HG02885 (cell line): ENCODE measurements at regions not wholly inside any gene's neighbourhood (a gene's known extent, or its start where the extent isn't known, plus 50 kb on each side); places are given as distances from the start of the nearest gene placed in this dataset.
A peak's percentile ranks its signal among the peaks of the same experiment; 100 is the strongest.

Experiments used
- ATAC-seq: cut with Tn5 transposase; IDR thresholded peaks from one replicate; pipeline ENCODE4 v1.9.1; 2021; ENCODE audit warnings: mild to moderate bottlenecking; ENCODE audit not compliant: unreplicated experiment, poor library complexity

DNA sequence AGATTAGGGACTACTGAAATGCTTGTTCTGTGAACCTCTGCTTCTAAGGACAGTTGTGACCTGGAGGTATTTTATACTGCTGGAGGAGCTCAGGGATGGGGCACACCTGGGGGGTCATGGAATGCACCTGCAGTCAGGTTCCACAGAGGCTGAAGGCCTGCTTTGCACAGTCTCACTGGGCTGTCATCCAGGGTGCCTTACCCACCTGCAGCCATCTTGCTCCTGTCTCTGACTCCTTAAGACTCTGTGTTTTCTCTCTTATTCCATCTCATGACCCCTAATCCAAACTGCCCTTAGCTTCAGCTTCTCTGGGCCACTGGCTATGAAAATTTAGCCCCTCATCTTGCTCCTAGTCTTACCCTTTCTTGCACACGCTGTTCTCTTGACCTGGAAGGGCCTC lies 127.0 kb upstream of the SNX19 start:
- ATAC-seq, result no peak

DNA sequence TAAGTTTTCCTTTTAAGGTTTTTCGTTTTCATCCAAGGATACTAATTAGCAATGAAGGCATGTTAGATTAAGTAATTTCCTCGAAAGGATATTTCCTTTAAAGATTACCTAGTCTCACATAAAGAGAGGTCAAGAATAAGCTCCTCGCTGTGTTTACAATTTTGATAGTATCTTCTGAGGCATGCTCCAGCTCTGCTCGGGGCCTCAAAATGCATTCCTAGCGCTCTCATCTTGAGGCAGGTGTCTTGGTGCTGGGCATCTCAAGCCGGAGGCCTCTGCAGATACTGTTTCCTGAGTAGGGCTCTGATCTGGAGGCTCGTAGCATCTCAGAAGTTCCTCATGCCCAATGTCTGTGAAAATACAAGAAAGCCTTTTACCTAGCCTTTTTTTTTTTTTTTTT lies 128.6 kb upstream of the SNX19 start:
- ATAC-seq, result no peak

DNA sequence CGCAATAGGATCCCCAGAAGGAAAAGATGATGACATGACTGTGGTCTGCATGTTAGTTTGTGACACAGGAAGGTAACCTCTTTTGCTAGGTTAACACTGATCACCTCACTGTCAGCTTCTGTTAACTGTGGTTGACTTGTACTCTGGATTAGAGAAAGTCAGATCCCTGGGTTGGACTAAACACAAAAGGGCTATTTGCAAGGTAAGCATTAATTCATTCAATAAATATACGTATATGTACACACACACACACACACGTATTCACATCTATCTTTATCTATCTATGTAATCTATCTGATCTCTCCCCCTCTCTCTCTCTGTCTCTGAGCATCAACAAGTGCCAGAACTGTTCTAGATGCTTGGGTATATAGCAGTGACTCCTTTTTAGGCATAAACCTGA lies 136.1 kb upstream of the SNX19 start:
- no peak for ATAC-seq

DNA sequence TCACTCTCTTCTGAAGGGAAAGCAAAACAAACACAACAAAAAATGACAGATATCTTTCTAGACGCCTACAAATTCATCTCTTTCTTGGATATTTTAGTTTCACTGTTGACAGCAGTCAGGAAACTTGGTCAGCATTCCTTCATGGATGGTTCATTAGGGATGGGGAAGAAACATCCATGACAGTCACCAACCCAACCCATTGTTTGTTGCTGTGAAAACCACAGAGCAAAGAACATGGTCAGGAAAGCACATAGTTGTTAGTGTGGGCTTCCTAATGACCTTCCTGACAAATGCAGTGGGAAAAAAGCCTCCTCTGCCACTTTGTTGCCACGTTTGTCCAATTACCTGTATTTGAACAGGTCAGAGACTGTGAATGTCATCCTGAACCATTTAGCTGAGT lies 139.8 kb upstream of the SNX19 start:
- no peak for ATAC-seq

DNA sequence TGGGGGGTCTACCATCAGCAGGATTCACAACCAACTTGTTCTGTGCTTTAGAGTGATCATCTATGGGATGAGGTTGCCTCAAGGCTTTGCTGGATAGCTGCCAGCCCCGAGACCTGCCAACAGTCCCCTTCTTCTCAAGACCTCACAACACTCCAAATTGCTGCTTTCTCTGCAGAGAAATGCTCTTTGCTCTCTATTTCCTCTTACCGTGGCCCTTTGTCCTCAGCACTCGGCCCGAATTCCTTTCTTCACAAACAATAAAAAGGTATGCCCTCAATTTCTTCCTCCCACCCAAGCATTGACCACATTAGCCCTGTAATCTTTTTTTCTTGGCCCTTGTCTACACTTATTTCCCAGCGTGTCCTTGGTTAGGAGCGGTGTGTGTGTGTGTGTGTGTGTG lies 147.4 kb upstream of the SNX19 start:
- ATAC-seq, result no peak

DNA sequence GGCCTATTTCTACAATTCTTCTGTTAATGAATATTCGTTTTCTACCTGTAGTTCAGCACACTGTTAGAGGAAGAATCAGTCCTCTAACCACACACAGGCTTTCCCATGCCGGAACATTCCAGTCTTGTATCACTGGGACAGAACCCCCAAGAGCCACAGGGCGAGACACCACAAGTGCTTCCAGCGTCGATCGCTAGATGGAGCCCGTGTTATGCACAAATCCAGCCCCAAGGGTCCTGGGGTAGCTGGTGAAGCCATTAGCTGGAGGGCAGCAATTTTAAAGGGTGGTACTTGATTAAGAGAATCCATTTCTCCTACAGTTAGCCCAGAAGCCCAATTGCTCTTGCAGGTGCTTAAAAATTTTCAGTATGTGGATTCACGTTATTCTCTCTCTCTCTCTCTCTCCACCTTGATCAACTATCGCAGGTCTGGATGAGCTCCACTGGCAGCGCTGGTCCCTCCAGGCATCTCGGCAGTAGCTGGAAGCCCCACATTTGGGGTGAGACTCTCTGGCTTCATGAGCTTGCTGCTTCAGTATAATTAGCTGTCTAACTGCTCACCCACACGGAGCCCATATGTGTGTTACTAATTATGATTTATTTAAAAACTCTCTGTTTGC lies 148.2 kb upstream of the SNX19 start:
- ATAC-seq, result peak; percentile 74

DNA sequence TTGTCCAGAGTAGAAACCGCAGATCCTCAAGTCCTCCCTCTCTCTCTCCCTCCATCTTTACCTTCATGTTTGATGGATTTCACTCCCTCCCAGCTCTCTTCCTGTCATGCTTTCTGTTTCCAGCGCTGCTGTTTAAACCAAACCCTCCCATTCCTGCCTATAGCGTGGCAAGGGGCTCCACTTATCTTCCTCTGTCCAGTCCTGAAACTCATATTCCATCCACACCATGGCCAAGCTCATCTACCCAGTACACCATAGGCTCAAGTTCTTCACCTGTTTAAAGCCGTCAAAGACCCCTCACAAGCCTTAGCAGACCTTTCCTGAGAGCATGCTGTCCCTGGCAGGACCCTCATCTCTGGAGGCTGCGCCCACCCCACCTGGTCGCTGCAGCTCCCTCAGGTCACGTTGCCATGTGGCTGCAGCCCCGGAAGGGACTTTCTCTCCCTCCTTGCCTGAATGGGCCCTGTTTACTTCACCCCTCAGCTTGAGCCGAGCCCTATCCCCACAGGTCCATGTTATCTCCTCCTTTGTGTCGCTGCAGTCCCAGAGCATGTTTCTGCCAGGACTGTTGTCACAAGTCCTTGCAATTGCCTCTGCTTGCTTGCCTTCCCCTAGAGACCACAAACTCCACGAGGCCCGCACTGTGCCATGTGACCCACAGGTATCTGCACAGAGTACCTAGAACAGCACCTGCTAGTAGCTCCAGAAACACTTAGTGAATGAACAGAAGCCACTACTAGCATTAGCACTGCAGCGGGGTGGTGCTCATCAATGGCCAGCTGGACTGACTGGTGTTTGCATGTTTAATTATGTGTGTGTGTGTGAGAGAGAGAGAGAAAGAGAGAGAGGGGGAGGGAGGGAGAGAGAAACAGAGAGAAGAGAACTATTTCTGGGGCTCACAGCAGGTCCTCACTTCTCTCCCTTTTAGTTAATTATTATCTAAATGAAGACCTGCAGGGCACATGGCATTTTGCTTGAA lies 149.4 kb upstream of the SNX19 start:
- ATAC-seq, result no peak

DNA sequence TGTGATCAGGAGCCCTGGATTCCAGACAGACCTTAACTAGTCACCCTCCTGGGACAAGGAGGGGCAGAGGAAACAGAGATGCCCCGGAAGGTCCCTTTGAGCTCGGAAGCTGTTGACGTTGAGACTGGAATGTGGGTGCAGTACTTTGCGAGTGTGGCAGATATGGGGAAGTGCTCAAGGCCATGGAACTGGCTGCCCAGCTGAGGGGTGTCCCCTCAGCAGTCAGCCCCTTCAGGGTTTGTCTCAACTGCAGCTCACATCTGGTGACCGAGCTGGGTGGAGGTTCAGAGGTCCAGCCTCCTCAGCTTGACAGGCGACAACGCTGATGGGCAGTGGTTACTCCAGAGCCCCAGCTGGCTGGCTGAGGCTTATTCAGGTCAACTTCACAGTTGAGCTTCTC lies 150.3 kb upstream of the SNX19 start:
- no peak for ATAC-seq

DNA sequence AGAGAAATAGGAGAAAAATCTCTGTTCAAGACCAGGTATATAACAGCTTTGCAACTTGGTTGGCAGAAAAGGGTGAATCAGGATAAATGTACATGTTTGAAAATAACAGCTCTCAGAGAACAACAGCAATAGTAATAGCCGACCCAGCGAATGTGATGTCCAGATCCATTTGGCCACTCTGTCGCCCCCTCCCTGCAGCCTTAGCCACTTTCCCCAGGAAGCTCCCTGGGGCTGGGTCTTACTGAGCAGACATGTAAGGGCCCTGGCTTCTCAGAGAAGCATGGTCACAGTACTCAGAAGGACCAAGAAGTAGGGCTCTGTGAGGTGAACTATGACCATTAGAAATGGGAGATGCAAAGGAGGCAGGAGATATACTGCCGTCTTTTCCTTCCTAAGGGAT lies 154.1 kb upstream of the SNX19 start:
- ATAC-seq, result no peak

DNA sequence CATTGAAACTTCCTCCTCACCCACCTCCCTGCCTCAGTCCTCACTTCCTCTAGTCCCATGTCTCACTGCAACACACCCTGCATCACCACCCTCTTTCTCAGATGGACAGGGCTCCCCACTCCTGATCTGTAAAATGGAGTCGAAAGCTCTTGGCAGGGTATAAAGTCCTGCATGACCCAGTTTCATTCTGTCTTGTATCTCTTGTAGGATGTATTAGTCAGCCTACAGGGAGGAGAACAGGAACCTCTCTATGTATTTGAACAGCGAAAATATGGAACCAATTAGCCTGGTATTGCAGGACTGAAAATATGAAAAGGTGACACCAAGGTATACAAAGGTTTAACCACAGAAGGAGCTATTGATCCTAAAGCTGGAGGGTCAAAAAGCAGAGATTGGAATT lies 156.9 kb upstream of the SNX19 start:
- no peak for ATAC-seq

DNA sequence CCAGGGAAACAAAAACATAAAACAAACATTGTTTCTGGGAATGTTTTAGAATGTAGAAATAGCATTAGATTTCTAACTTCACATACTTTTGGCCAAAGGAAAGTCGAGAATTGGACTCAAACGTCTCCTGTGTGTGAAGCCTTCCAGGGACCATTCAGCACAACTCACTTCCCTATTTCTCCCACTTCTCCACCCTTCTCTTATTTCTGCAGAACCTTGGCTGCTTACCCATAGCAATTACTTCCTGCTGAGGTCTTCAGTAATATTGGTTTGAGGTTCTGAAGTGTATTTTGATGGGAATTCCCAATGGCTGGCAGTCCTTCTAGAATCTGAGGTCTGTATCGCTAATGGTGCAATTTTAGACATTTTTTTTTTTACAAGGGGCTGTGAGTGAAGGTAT lies 158.3 kb upstream of the SNX19 start:
- no peak for ATAC-seq

DNA sequence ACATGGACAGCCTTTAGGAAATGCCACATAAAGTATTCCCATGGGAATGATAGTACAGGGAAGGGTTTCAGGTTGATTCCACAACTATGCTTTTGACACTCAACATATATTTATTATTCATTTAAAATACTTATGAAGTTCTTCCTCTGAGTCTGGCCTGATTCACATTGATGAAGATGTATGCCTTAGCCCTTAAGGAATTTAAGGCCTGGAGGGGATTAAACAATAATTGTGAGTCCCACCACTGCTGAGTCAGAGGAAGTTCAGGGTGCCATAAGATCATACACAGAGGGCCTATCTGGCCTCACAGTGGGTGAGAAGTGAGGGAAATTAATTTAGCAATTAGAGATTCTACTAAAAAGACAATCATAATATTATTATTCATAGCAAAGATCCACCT lies 161.1 kb upstream of the SNX19 start:
- no peak for ATAC-seq

DNA sequence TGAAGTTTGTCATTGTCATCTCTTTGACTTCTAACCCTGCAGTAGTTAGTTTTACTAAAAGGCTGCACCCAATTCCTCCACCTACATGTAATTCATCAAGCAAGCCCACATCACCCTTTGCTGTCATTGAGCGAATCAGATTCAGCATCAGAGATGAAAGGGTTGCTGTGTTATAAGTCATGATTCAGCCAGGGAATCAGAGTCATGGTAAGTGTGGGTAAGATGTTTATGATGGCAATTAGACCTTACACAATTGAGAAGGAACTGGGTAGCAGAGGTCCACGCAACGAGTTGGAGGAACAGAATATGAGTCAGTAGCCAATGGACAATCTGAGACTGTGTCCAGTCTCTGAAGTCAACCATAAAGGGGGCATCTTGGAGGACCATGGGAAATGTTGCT lies 162.8 kb upstream of the SNX19 start:
- no peak for ATAC-seq

DNA sequence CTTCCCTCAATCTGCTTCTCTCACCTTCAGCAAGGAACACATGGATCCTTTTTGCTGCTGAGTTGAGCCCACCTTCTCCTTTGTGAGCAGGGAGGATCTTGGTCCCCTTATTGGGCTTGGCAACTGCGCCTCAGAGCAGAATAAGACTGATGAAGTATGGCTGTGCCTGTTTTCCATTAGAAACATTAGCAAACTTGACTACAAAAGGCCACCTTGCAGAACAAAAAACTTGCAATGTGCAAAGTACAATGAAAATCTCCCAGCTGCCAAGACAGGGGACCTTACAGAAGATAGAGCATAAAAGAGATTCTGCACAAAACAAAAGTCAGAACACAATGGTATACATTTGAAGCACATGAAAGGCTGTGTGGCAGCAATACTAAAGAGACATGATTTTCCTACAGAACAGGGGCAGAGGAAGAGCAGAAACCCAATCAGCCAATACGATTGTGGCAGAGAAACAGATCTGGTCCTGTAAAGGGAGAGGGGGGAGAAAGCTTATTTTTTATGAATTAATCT lies 173.5 kb upstream of the SNX19 start:
- no peak for ATAC-seq

DNA sequence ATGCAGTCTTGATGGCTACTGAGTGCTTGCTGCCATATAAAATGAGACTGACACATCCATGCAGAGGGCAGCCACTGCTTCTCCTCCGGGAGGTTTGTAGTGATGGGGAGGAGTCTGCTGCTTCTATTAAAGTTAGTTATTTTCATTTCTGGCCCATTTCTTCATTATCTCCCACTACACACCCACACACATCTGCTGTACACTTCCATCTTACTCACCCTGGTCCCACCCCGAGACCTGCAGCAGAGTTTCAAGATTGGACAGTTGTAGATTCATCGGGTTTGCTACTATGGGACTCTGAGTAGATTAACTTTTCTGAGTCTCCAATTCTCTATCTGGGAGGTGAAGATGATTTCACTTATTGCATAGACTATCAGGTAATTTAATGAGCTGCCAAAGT lies 176.2 kb upstream of the SNX19 start:
- ATAC-seq, result no peak

DNA sequence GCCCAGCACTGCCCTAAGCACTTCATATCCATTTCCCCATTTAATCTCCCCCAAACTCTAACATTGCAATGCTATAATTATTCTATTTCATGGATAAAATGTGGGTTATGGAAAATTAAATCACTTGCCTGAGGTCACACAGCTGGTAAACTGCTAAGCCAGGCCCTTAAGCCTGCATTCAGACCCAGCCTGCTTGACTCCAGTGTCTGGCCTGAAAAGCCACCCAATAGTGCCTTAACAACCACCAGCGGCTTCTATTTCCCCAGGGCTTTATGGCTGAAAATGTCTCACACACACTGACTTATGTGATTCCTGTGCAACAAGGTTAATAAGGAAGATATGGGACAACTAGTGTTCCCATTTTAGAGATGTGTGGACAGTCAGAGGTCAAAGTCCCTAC lies 178.5 kb upstream of the SNX19 start:
- no peak for ATAC-seq

DNA sequence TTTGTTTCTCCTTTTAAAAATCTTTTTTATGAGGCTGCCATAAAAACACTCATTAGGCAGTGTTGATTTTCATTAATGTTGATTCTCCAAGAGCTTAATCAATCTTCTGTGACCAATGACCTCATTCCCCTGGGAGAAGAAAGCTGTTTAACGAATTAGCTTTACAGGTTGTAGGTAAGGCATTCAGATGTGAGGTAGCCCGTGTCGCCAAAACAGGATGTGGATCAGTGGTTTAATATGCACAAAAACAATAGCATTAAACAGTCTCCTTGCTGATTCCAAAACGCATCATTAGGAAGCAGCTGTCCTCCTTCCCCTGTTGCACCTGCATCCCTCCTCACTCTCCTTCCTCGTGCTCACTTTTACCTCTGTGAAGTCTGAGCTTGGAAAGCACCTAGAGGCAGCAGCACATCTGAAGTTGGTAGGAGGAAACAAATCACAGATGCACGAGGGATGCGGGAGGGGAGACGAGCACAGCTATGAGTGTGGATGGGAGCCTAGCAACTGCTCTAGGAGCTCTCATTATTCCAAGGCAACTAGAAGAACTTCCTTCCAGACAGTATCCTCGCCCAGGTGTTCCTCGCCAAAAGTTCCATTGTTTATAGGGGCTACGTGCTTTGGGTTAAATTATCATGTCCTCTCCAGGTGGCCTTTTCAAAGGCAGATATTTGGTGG lies 179.4 kb upstream of the SNX19 start:
- no peak for ATAC-seq

DNA sequence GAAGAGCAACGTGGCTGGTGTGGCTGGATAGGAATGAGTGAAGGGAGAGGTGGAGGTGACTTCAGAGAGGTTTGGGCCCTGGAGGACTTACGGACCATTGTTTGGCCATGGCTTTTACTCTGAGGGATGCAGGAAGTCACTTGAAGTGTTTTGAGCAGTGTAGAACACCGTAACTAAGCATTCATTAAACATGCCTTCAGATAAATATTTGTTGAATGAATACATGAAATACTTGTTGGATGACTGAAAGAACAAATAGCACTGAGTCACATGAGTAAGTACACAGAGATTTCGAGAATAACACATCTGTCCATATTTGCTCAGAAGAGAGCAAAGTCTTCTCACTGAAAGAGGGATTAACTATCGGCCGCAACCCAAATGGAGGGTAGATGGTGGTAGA lies 182.7 kb upstream of the SNX19 start:
- ATAC-seq, result no peak

DNA sequence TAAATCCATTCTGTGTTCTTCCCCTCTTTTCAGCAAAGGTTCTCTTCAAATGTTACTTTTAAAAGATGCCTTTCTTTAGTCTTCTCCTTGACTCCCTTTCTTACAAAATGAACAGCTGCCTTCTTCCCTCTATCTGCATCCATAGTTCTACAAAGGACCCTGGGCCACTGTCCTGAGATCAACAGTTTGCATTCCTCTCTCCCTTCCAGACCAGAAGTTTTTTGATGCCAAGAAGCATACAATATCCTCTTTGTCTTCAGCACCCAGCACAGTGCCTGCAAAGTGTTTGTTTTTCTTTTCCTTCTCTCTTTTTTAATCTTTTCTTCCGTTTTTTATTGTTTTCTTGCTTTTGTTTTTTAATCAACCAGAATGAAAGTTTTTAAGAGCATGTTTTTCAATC lies 183.5 kb upstream of the SNX19 start:
- ATAC-seq, result no peak

DNA sequence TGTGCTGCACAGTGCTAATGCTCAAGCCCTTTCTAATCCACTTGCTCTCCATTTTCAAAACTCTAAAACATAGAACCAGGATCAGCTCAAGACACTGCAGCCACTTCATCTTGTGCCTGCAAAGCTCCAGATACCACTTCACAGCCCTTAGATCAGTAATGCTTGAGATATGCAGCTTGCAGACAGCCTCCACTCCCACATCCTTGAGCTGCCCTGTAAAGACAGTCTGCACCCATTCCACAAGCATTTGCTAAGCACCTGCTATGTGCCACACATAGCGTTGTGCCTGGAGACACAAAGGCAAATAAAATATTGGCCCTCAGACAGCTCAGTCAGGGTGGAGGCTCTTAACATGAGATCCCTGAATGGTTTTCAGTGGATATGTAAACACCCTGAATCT lies 192.5 kb upstream of the SNX19 start:
- no peak for ATAC-seq

DNA sequence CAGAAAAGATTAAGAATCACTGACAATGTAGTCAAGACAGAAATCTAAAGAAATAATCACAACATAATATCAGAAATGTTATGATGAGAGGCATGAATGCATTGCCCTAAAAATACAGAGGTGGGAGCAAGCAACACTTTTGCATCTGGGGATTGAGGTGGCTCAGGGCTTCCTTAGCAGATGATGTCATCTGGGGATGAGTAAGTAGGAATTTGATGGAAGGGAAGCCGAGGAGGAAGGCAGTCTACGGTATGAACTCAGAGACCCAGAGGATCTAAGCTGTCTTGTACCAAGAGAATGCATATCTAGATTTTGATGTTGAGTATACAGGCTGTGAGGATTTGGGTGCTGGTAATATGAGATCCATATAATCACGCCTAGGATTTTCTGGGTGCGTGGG lies 193.0 kb upstream of the SNX19 start:
- no peak for ATAC-seq
